LNCAP (cell line): ENCODE measurements at regions not wholly inside any gene's neighbourhood (a gene's known extent, or its start where the extent isn't known, plus 50 kb on each side); places are given as distances from the start of the nearest gene placed in this dataset.

Source experiments
- CTCF ChIP-seq: fragments of 450-650 bp; IDR thresholded peaks from 2 replicates; pipeline ENCODE4 v1.5.1; 2017; ENCODE audit warnings: mild to moderate bottlenecking

- TF ChIP-seq CTCF, result no peak
Measured at GRCh38 chr6:94813806-94814205, 763.5 kb upstream of the MANEA start.

GRCh38 chr6:94801344-94801743 is 776.0 kb upstream of the MANEA start:
- TF ChIP-seq CTCF, result no peak

GRCh38 chr6:94785514-94785913 is 791.8 kb upstream of the MANEA start:
- no peak for TF ChIP-seq CTCF

- TF ChIP-seq CTCF, result no peak
Measured at GRCh38 chr6:94769197-94769596, 808.1 kb upstream of the MANEA start.

- TF ChIP-seq CTCF, result no peak
Measured at GRCh38 chr6:94751641-94752329, 825.5 kb upstream of the MANEA start.

- no peak for TF ChIP-seq CTCF
Measured at GRCh38 chr6:94736236-94736635, 841.1 kb upstream of the MANEA start.

- no peak for TF ChIP-seq CTCF
Measured at GRCh38 chr6:94735270-94735669, 842.1 kb upstream of the MANEA start.

- TF ChIP-seq CTCF, result no peak
Measured at GRCh38 chr6:94734751-94735150, 842.6 kb upstream of the MANEA start.
